ENCODE measurements at regions not wholly inside any gene's neighbourhood (a gene's known extent, or its start where the extent isn't known, plus 50 kb on each side); places are given as distances from the start of the nearest gene placed in this dataset.
A peak's percentile ranks its signal among the peaks of the same experiment; 100 is the strongest.
"Not testable (repeated sequence)": the region's sequence is repeated elsewhere in the genome, so short reads cannot be mapped to it uniquely, and the experiment has no call there.

DNA sequence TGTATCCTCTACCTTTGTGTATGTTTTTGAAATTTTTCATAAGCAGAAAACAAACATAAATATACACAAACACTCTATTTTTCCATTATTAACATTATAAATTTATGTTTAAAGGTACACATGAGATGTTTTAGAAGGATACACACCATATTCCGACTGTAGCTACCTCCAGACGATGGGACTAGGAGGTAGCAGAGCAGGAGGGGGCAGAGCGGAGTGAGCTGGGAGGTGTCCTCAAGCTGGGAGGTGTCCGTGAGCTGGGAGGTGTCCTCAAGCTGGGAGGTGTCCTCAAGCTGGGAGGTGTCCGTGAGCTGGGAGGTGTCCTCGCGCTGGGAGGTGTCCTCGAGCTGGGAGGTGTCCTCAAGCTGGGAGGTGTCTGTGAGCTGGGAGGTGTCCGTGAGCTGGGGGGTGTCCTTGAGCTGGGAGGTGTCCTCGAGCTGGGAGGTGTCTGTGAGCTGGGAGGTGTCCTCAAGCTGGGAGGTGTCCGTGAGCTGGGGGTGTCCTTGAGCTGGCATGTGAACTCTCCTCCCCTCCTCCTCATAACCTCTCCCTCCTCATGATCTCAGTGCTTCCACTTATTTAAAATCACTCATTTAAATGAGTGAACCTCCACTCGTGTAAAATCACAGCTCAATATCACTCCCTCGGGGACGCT lies 346.9 kb upstream of the SFSWAP start:
- H3K4me1 ChIP-seq: peaks cover 24% of the 10 kb centered on the region
- no peaks in the 10 kb centered on the region for H3K36me3 ChIP-seq
- no peaks in the 10 kb centered on the region for H3K9me3 ChIP-seq
- H3K9ac ChIP-seq: no peak overlapping the region
- TF ChIP-seq Cebpa-rat (IDR thresholded peaks at IDR 0.05): no peak
- H4K20me1 ChIP-seq: no peaks in the 10 kb centered on the region
- no peak overlapping the region for H3K4me3 ChIP-seq
- no peaks in the 10 kb centered on the region for H3K27me3 ChIP-seq
- H3K27ac ChIP-seq: no peak overlapping the region
- H3K4me2 ChIP-seq: no peak overlapping the region

DNA sequence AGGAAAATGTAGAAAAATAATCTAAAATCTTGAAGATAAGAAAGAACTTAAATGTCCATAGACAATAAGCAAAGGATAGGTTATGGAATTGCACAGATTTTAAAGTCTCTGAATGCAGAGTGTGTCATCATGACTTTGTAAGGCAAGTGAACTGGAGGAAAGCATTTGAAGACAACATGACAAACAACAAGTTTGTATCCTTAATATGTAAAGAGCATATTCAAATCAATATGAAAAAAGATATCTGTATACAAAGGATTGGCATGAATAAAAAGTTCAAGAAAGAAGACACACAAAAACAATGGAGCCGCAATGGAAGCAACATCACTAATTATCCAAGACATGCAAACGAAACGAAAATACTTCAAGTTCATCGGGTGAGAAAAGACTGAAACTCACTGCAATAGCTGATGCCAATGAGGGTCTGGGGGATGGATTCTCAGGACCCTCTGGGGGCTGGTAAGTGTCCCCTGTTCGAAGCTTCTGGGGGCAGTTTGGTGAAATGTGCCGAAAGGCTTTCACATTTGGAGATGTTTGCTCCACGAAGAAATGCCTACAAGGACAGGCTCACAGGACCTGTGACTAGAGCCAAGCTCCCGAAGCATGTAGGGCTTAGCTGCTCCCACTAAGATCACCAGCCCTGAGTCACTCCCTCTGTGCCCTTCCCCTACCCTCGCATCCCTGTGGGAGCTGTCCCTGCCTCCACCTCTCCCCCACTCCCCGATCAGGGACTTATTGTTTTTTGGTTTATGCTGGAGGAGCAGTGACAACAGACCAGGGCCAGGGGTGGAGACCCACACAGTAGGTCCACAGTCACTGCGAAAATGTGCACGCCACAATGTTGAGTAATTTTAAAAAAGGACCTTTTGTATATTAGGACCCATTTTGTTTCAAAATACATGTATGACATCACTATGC lies 345.7 kb upstream of the SFSWAP start:
- Histone ChIP-seq H3K4me2 (peak overlapping the region; percentile 77; the same call in 1 of the 2 replicates), H3K36me3 (no peaks in the 10 kb centered on the region), H3K9ac (no peak overlapping the region), H3K9me3 (no peaks in the 10 kb centered on the region), H3K27ac (no peak overlapping the region), H4K20me1 (no peaks in the 10 kb centered on the region), H3K27me3 (no peaks in the 10 kb centered on the region), H3K4me3 (no peak overlapping the region), H3K4me1 (peaks cover 30% of the 10 kb centered on the region)
- no peak for TF ChIP-seq Cebpa-rat (IDR thresholded peaks at IDR 0.05)

DNA sequence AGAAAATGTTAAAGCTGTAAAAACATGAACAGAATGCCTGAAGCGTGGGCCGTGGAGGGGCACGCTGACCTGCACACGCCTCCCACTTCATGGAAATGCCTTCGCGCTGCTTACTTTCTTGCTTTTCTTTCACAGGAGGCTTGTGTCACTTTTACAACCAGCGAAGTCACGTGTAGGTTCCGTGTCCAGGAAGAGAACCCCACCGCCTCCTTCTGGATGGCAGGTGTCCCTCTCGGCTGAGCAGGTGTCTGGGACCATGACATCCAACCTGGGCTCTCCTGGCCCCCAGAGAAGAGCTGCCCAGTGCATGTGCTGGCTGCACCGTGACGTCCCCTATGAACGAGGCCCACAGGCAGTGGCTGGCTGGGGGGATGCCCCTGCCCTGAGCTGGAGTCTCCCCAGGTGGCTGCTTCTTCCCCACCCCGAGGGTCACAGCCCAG lies 345.0 kb upstream of the SFSWAP start:
- no peak overlapping the region for H3K9ac ChIP-seq
- H3K9me3 ChIP-seq: no peaks in the 10 kb centered on the region
- TF ChIP-seq Cebpa-rat (IDR thresholded peaks at IDR 0.05): no peak
- H4K20me1 ChIP-seq: no peaks in the 10 kb centered on the region
- H3K36me3 ChIP-seq: no peaks in the 10 kb centered on the region
- H3K4me1 ChIP-seq: peaks cover 33% of the 10 kb centered on the region
- H3K4me3 ChIP-seq: no peak overlapping the region
- H3K27me3 ChIP-seq: no peaks in the 10 kb centered on the region
- H3K4me2 ChIP-seq: peak overlapping the region; percentile 77
- H3K27ac ChIP-seq: peak overlapping the region; percentile 64

DNA sequence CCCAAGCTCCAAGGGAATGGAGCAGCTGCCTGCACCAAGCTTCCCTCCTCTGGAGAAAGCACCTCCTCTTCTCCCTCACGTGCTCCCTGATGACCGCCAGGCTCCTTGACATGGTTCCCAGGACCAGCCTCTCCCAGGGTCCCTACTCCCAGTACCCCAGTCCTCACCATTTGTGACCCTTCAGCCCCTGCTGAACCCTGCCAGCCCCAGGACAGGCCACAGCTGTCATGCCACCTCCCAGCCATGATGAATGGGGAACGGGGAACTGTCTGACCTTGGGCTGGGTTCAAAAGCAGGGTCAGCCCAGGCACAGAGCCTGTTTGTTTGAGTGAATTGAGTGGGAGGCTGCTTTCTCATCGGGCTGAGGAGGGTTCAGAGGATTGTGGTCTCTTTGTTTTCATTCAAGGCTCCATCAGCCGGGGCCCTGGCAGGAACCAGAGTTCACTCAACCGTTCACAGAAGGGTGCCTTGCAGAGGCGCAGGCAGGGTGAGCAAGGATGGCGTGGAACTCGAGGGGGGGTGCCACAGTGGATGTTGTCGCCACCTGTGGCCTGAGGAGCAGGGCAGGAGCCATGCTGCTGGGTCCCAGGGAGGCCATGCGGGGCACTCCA lies 344.5 kb upstream of the SFSWAP start:
- H3K9ac ChIP-seq: no peak overlapping the region
- no peak for TF ChIP-seq Cebpa-rat (IDR thresholded peaks at IDR 0.05)
- H3K9me3 ChIP-seq: no peaks in the 10 kb centered on the region
- peaks cover 33% of the 10 kb centered on the region for H3K4me1 ChIP-seq
- H3K27ac ChIP-seq: peak overlapping the region; percentile 64
- H3K27me3 ChIP-seq: no peaks in the 10 kb centered on the region
- no peaks in the 10 kb centered on the region for H3K36me3 ChIP-seq
- H4K20me1 ChIP-seq: no peaks in the 10 kb centered on the region
- no peak overlapping the region for H3K4me3 ChIP-seq
- peak overlapping the region; percentile 77 for H3K4me2 ChIP-seq

DNA sequence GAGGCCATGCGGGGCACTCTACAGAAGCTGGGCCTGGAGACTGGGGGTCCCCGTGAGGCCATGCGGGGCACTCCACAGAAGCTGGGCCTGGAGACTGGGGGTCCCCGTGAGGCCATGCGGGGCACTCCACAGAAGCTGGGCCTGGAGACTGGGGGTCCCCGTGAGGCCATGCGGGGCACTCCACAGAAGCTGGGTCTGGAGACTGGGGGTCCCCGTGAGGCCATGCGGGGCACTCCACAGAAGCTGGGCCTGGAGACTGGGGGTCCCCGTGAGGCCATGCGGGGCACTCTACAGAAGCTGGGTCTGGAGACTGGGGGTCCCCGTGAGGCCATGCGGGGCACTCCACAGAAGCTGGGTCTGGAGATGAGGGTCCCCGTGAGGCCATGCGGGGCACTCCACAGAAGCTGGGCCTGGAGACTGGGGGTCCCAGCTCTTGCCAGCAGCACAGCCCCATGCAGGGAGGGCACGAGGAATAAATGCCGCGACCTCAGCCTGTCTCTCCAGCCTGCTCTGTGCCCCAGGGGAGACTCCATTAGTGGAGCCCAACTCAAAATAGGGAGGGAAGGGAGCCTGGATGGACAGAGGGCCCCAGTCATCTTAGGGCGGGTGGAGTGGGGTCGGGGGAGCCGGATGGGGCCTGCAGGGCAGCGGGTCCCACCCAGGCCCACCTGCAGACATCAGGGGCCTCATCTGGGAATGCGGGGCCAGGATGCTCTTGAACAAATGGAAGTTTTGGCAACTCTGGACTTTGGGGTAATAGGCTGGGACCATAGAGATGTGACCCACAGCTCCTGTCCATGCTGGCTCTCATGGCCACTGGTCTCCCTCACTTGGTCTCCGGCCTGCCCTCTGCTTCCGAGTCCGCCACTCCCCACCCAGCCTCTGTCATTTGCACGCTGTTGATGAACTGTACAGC lies 343.6 kb upstream of the SFSWAP start:
- H3K27me3 ChIP-seq, H3K9me3 ChIP-seq, H3K36me3 ChIP-seq, H3K4me3 ChIP-seq, H4K20me1 ChIP-seq, H3K27ac ChIP-seq, H3K9ac ChIP-seq: not testable (repeated sequence)
- H3K4me1 ChIP-seq: peaks cover 33% of the 10 kb centered on the region
- peak overlapping the region; percentile 77; the same call in 1 of the 2 replicates for H3K4me2 ChIP-seq

GRCh38 chr12:131367983-131368667 lies 342.8 kb upstream of the SFSWAP start:
- Histone ChIP-seq H3K27me3 (no peaks in the 10 kb centered on the region), H3K27ac (0 out of 2 replicates have a peak overlapping the region, but pooled peaks have one; percentile 7), H3K9ac (no peak overlapping the region), H3K4me1 (peaks cover 32% of the 10 kb centered on the region), H3K9me3 (no peaks in the 10 kb centered on the region), H4K20me1 (no peaks in the 10 kb centered on the region), H3K4me3 (no peak overlapping the region), H3K4me2 (no peak overlapping the region), H3K36me3 (no peaks in the 10 kb centered on the region)
- no peak for TF ChIP-seq Cebpa-rat (IDR thresholded peaks at IDR 0.05)

DNA sequence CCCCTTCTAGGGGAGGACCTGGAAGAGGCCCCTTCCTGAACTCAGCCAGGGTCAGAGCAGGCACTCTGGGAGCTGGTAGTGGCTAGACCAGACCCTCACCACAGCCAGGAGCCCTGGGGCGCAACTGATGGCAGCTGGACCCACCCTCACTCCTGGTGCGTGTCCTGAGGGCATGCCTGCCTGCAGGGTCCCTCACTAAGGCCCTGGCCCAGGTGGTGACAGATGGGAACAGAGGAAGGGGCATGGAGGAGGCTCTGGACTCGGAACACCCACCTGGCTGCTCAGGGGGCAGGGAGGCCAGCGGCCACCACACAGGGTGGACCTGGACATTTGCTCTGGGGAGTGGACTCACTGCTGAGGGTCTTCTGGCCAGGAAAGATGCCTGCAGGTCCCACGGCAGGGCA lies 342.2 kb upstream of the SFSWAP start:
- no peaks in the 10 kb centered on the region for H4K20me1 ChIP-seq
- peaks cover 27% of the 10 kb centered on the region for H3K4me1 ChIP-seq
- H3K9me3 ChIP-seq: no peaks in the 10 kb centered on the region
- H3K4me3 ChIP-seq: no peak overlapping the region
- H3K27ac ChIP-seq: 0 out of 2 replicates have a peak overlapping the region, but pooled peaks have one; percentile 7
- no peak for TF ChIP-seq Cebpa-rat (IDR thresholded peaks at IDR 0.05)
- H3K9ac ChIP-seq: no peak overlapping the region
- H3K27me3 ChIP-seq: no peaks in the 10 kb centered on the region
- no peaks in the 10 kb centered on the region for H3K36me3 ChIP-seq
- H3K4me2 ChIP-seq: no peak overlapping the region

- Histone ChIP-seq H3K9me3 (no peaks in the 10 kb centered on the region), H3K4me3 (no peak overlapping the region), H3K27me3 (no peaks in the 10 kb centered on the region), H3K9ac (no peak overlapping the region), H3K36me3 (no peaks in the 10 kb centered on the region), H3K4me1 (peaks cover 27% of the 10 kb centered on the region), H4K20me1 (no peaks in the 10 kb centered on the region), H3K4me2 (no peak overlapping the region), H3K27ac (no peak overlapping the region)
- TF ChIP-seq Cebpa-rat (IDR thresholded peaks at IDR 0.05): no peak
These were observed 341.6 kb upstream of the SFSWAP start for GRCh38 chr12:131369094-131369845.

Measured in BLaER1 (cell line).